SK-N-MC (cell line): ENCODE measurements at regions not wholly inside any gene's neighbourhood (a gene's known extent, or its start where the extent isn't known, plus 50 kb on each side); places are given as distances from the start of the nearest gene placed in this dataset.

Source experiments
- EZH2 ChIP-seq: fragments of 200-600 bp; sonication (generic); IDR thresholded peaks from one replicate; pipeline ENCODE4 v1.6.1; 2017; ENCODE audit warnings: antibody characterized with exemption
- POLR2AphosphoS5 ChIP-seq: IDR thresholded peaks from 2 replicates; pipeline ENCODE4 v1.6.1; 2012; ENCODE audit warnings: mild to moderate bottlenecking, low read depth, low read length, borderline replicate concordance

DNA sequence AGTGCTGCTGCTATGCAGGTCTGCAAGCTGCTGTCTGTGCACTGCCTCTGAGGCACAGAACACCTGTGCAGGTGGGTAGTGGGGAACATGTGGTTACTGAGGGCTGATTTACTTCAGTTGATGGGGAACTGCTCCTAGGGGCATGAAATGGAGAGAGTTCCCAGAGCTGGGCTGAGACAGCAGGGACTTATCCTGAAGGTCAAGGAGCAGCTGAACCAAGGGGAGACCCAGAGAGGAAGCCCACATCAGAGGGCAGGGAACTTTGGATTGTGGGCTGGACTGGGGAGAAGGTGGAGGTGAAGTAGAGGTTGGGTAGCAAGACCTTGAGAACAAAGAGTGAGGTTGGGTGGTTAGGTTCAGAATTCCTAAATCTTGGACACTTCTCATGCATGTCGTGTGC is 311.9 kb downstream of the AACS start:
- TF ChIP-seq EZH2 (no peak), POLR2AphosphoS5 (no peak)
